ENCODE measurements at regions not wholly inside any gene's neighbourhood (a gene's known extent, or its start where the extent isn't known, plus 50 kb on each side); places are given as distances from the start of the nearest gene placed in this dataset.

DNA sequence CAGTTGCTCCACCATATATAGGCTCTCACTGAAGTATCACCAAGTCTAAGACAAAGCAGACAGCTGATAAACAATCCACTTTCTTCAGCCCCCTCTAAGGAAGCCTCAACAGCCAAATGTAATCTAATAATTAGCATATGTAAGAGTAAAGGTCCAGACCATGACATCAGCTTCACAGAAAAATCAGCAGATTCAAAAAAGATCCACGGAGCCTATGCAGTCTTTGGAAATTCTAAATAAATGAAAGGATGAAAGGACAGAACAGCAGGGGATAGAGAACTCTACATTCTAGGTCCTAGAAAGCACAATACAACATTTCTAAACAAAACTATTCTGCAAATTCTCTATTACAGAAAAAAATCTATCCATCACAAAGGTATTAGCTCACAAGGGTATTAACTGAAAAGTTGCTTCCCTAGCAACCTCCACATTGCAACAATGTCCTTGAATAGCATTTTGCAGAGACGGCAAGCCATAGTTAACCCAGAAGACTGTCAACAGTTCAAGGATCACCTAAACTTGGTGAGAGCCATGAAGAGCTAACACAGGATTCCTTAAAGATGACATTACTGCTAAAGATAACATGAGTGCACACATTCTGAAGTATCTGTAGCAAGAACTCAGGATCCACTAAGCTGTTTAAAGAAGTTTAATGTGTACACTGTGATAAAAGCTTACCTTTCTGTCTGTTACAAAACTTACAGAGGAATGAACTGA, 74.3 kb downstream of the SIPA1L2 start:
- TF ChIP-seq EP300 (IDR thresholded peaks at IDR 0.05; ENCODE audit: borderline replicate concordance in 1 of 2, low read depth in 1 of 2, low read length in 1 of 2) (no peak), FOXM1 (IDR thresholded peaks at IDR 0.05; ENCODE audit: low read depth) (no peak), MXI1 (IDR thresholded peaks at IDR 0.05; ENCODE audit: low read depth, low read length) (no peak)
- TF ChIP-seq, protein P1, sequence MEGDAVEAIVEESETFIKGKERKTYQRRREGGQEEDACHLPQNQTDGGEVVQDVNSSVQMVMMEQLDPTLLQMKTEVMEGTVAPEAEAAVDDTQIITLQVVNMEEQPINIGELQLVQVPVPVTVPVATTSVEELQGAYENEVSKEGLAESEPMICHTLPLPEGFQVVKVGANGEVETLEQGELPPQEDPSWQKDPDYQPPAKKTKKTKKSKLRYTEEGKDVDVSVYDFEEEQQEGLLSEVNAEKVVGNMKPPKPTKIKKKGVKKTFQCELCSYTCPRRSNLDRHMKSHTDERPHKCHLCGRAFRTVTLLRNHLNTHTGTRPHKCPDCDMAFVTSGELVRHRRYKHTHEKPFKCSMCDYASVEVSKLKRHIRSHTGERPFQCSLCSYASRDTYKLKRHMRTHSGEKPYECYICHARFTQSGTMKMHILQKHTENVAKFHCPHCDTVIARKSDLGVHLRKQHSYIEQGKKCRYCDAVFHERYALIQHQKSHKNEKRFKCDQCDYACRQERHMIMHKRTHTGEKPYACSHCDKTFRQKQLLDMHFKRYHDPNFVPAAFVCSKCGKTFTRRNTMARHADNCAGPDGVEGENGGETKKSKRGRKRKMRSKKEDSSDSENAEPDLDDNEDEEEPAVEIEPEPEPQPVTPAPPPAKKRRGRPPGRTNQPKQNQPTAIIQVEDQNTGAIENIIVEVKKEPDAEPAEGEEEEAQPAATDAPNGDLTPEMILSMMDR (IDR thresholded peaks at IDR 0.05), result no peak
- TF ChIP-seq, protein P2, sequence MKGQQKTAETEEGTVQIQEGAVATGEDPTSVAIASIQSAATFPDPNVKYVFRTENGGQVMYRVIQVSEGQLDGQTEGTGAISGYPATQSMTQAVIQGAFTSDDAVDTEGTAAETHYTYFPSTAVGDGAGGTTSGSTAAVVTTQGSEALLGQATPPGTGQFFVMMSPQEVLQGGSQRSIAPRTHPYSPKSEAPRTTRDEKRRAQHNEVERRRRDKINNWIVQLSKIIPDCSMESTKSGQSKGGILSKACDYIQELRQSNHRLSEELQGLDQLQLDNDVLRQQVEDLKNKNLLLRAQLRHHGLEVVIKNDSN (IDR thresholded peaks at IDR 0.05; ENCODE audit: borderline replicate concordance, low read depth), result no peak
- TF ChIP-seq, protein P3, sequence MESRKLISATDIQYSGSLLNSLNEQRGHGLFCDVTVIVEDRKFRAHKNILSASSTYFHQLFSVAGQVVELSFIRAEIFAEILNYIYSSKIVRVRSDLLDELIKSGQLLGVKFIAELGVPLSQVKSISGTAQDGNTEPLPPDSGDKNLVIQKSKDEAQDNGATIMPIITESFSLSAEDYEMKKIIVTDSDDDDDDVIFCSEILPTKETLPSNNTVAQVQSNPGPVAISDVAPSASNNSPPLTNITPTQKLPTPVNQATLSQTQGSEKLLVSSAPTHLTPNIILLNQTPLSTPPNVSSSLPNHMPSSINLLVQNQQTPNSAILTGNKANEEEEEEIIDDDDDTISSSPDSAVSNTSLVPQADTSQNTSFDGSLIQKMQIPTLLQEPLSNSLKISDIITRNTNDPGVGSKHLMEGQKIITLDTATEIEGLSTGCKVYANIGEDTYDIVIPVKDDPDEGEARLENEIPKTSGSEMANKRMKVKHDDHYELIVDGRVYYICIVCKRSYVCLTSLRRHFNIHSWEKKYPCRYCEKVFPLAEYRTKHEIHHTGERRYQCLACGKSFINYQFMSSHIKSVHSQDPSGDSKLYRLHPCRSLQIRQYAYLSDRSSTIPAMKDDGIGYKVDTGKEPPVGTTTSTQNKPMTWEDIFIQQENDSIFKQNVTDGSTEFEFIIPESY (IDR thresholded peaks at IDR 0.05; ENCODE audit: borderline replicate concordance, low read depth), result no peak

All from SK-N-SH (cell line).